Caco-2 (cell line): ENCODE measurements at regions not wholly inside any gene's neighbourhood (a gene's known extent, or its start where the extent isn't known, plus 50 kb on each side); places are given as distances from the start of the nearest gene placed in this dataset.

Source experiments
- BruUV-seq: library from RNA; stranded (reverse); fragments of 400-500 nt; replicated peaks from 2 replicates; lab custom pipeline; 2021; lab: Mats Ljungman, UMichigan
- CTCF ChIA-PET: fragments of 300-600 bp; sonication (Branson Sonifier 250); formaldehyde crosslinking; loops from one replicate; lab custom pipeline; 2022; ENCODE audit warnings: antibody characterized with exemption; lab: Charles Lee
- POLR2A ChIA-PET: fragments of 300-600 bp; sonication (Branson Sonifier 250); formaldehyde crosslinking; loops from one replicate; lab custom pipeline; 2022; ENCODE audit warnings: antibody characterized with exemption; lab: Charles Lee
- DNase-seq, 2 experiments: peaks; one replicate each; pipeline versions ENCODE4 v3.0.0 to v3.0.0-alpha.2; 2020 to 2022
- H3K27me3 ChIP-seq: replicated peaks from 2 replicates; pipeline ENCODE4 v1.6.0; 2011; ENCODE audit warnings: low read length; ENCODE audit not compliant: control insufficient read depth, insufficient read depth
- H3K36me3 ChIP-seq: 2 replicates; pipeline ENCODE4 v1.5.1; 2011; ENCODE audit warnings: low read length; ENCODE audit not compliant: control insufficient read depth, insufficient read depth
- H3K4me1 ChIP-seq: fragments of 250-450 bp; sonication (Bioruptor Pico); 2 replicates; pipeline ENCODE4 v1.5.1; 2020; ENCODE audit warnings: mild to moderate bottlenecking
- H3K4me3 ChIP-seq: 2 replicates; pipeline ENCODE4 v1.5.1; 2011; ENCODE audit warnings: low read depth, mild to moderate bottlenecking, control low read depth, low read length
- H3K9me3 ChIP-seq: fragments of 250-450 bp; sonication (Bioruptor Pico); 2 replicates; pipeline ENCODE4 v1.5.1; 2020; ENCODE audit warnings: mild to moderate bottlenecking, moderate library complexity
- H3K27ac Mint-ChIP-seq: one replicate; pipeline ENCODE4 v1.8.0; 2022; ENCODE audit warnings: mixed read lengths; ENCODE audit not compliant: unreplicated experiment
- H3K27me3 Mint-ChIP-seq: one replicate; pipeline ENCODE4 v1.8.0; 2022; ENCODE audit warnings: mixed read lengths; ENCODE audit not compliant: insufficient read depth, unreplicated experiment
- H3K36me3 Mint-ChIP-seq: one replicate; pipeline ENCODE4 v1.8.0; 2022; ENCODE audit warnings: mild to moderate bottlenecking, mixed read lengths; ENCODE audit not compliant: insufficient read depth, unreplicated experiment
- H3K4me1 Mint-ChIP-seq: one replicate; pipeline ENCODE4 v1.8.0; 2022; ENCODE audit warnings: low read depth, mixed read lengths; ENCODE audit not compliant: unreplicated experiment
- H3K4me3 Mint-ChIP-seq: one replicate; pipeline ENCODE4 v1.8.0; 2022; ENCODE audit warnings: mild to moderate bottlenecking, moderate library complexity, mixed read lengths; ENCODE audit not compliant: unreplicated experiment
- H3K9me3 Mint-ChIP-seq: one replicate; pipeline ENCODE4 v1.8.0; 2022; ENCODE audit warnings: mixed read lengths; ENCODE audit not compliant: unreplicated experiment
- CTCF ChIP-seq, 2 experiments: fragments of 200-600 bp in 1 of 2; IDR thresholded peaks; 1 replicate in 1 of 2; 2 replicates in 1 of 2; pipeline versions ENCODE4 v1.5.1 to v1.8.0; 2011 to 2022; ENCODE audit warnings: antibody characterized with exemption in 1 of 2, control low read depth in 1 of 2, inconsistent platforms in 1 of 2, low read depth in 1 of 2, low read length in 1 of 2, mild to moderate bottlenecking in 1 of 2, moderate library complexity in 1 of 2; ENCODE audit not compliant: insufficient read depth in 1 of 2, severe bottlenecking in 1 of 2, unreplicated experiment in 1 of 2
- intact Hi-C: fragments of 100-400 bp; cut with micrococcal nuclease; formaldehyde crosslinking; loops from one replicate; pipeline ENCODE4 v1.10.0; 2022; ENCODE audit not compliant: unreplicated experiment

- intact Hi-C loops, result no loop called here
- no peak for DNase-seq
- Histone ChIP-seq H3K4me3 (no peak overlapping the region), H3K36me3 (no peaks in the 10 kb centered on the region), H3K4me1 (no peaks in the 10 kb centered on the region), H3K9me3 (peaks cover 3% of the 10 kb centered on the region; the same call in 1 of the 2 replicates), H3K27me3 (no peaks in the 10 kb centered on the region)
- POLR2A ChIA-PET, result no interaction called here
- no peak for TF ChIP-seq CTCF (IDR thresholded peaks at IDR 0.05; ENCODE audit: insufficient read depth in 1 of 2, low read depth in 1 of 2, low read length in 1 of 2, severe bottlenecking in 1 of 2, unreplicated experiment in 1 of 2)
- CTCF ChIA-PET, result no interaction called here
- H3K4me1 Mint-ChIP-seq, result no peaks in the 10 kb centered on the region
- no peaks in the 10 kb centered on the region for H3K9me3 Mint-ChIP-seq
- BruUV-seq, result no TSS peak
- no peak overlapping the region for H3K27ac Mint-ChIP-seq
- H3K36me3 Mint-ChIP-seq, result no peaks in the 10 kb centered on the region
- no peak overlapping the region for H3K4me3 Mint-ChIP-seq
- peaks cover 2% of the 10 kb centered on the region for H3K27me3 Mint-ChIP-seq
Measured at GRCh38 chr5:109570362-109570874, 119.3 kb upstream of the MAN2A1 start.

- BruUV-seq, result no TSS peak
- no peak for DNase-seq
- ChIA-PET CTCF (no interaction called here), POLR2A (no interaction called here)
- no peak for TF ChIP-seq CTCF (IDR thresholded peaks at IDR 0.05; ENCODE audit: insufficient read depth in 1 of 2, low read depth in 1 of 2, low read length in 1 of 2, severe bottlenecking in 1 of 2, unreplicated experiment in 1 of 2)
- Mint-ChIP-seq H3K27ac (no peak overlapping the region), H3K4me3 (no peak overlapping the region), H3K27me3 (peaks cover 4% of the 10 kb centered on the region), H3K4me1 (no peaks in the 10 kb centered on the region), H3K9me3 (no peaks in the 10 kb centered on the region), H3K36me3 (no peaks in the 10 kb centered on the region)
- Histone ChIP-seq H3K4me3 (no peak overlapping the region), H3K9me3 (no peaks in the 10 kb centered on the region), H3K4me1 (no peaks in the 10 kb centered on the region), H3K27me3 (no peaks in the 10 kb centered on the region), H3K36me3 (no peaks in the 10 kb centered on the region)
- intact Hi-C loops, result no loop called here
Measured at GRCh38 chr5:109567374-109568044, 122.2 kb upstream of the MAN2A1 start.

DNA sequence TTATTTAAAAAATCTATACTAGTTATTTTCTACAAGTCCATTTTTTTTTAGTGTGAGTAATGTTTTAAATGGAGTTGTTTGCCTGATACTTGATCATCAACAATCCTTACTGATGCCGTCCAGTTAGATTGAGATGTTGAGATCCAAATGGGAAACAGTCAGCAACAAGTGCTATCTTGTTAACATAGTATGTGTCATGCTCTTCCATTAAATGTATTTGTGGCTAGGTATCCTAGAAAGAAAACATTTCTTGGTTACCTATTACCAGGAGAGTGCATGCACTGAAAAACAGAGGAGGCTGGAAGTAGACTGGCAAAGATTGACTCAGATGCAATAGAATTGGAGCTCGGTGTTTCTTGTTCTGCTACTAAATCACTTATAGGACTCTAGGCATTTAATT is 123.4 kb upstream of the MAN2A1 start:
- no peaks in the 10 kb centered on the region for H3K4me1 Mint-ChIP-seq
- no peak for DNase-seq
- H3K27me3 ChIP-seq, result no peaks in the 10 kb centered on the region
- H3K36me3 Mint-ChIP-seq, result no peaks in the 10 kb centered on the region
- no peaks in the 10 kb centered on the region for H3K36me3 ChIP-seq
- intact Hi-C loops, result no loop called here
- H3K9me3 Mint-ChIP-seq, result no peaks in the 10 kb centered on the region
- H3K4me3 ChIP-seq, result no peak overlapping the region
- H3K27me3 Mint-ChIP-seq, result peaks cover 9% of the 10 kb centered on the region
- CTCF ChIA-PET, result no interaction called here
- BruUV-seq, result no TSS peak
- POLR2A ChIA-PET, result no interaction called here
- H3K9me3 ChIP-seq, result no peaks in the 10 kb centered on the region
- H3K4me1 ChIP-seq, result no peaks in the 10 kb centered on the region
- no peak overlapping the region for H3K27ac Mint-ChIP-seq
- TF ChIP-seq CTCF (IDR thresholded peaks at IDR 0.05; ENCODE audit: insufficient read depth in 1 of 2, low read depth in 1 of 2, low read length in 1 of 2, severe bottlenecking in 1 of 2, unreplicated experiment in 1 of 2), result no peak
- H3K4me3 Mint-ChIP-seq, result no peak overlapping the region
